ENCODE measurements at regions not wholly inside any gene's neighbourhood (a gene's known extent, or its start where the extent isn't known, plus 50 kb on each side); places are given as distances from the start of the nearest gene placed in this dataset.

- H3K9me3 Mint-ChIP-seq: peaks cover 29% of the 10 kb centered on the region
- DNase-seq: no peak
- TF ChIP-seq, protein P1, sequence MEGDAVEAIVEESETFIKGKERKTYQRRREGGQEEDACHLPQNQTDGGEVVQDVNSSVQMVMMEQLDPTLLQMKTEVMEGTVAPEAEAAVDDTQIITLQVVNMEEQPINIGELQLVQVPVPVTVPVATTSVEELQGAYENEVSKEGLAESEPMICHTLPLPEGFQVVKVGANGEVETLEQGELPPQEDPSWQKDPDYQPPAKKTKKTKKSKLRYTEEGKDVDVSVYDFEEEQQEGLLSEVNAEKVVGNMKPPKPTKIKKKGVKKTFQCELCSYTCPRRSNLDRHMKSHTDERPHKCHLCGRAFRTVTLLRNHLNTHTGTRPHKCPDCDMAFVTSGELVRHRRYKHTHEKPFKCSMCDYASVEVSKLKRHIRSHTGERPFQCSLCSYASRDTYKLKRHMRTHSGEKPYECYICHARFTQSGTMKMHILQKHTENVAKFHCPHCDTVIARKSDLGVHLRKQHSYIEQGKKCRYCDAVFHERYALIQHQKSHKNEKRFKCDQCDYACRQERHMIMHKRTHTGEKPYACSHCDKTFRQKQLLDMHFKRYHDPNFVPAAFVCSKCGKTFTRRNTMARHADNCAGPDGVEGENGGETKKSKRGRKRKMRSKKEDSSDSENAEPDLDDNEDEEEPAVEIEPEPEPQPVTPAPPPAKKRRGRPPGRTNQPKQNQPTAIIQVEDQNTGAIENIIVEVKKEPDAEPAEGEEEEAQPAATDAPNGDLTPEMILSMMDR (IDR thresholded peaks at IDR 0.05): no peak
- peaks cover 7% of the 10 kb centered on the region for H3K36me3 Mint-ChIP-seq (ENCODE audit: low read depth)
- peak overlapping the region; percentile 73 for H3K4me3 Mint-ChIP-seq
- H3K4me1 Mint-ChIP-seq: peaks cover 38% of the 10 kb centered on the region
- peaks cover 88% of the 10 kb centered on the region for H3K27me3 Mint-ChIP-seq (ENCODE audit: low read depth, poor library complexity)
- H3K27ac Mint-ChIP-seq: no peak overlapping the region
These were observed 143.2 kb upstream of the PDE10A start for GRCh38 chr6:165806126-165806810.

DNA sequence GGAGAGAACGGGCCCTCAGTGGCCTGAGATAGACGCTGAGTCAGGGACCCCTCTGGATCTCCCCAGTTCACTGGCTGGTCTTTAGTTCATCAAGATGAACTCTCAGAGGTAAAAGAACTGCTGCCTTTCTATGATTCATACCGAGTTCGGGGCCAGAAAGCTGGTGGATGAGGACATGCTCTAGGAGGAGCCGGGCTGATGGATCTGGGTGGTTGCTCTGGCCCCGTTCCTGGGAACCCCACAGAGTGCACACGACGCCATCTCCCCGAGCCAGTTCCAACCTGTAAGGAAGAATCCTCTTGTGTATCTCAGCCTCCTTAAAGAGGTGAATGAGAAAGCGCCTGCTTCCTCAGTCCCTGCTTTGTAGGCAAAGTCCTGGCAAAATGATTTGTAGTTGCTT lies 142.6 kb upstream of the PDE10A start:
- H3K27ac Mint-ChIP-seq: no peak overlapping the region
- H3K4me3 Mint-ChIP-seq: peak overlapping the region; percentile 73
- no peak for DNase-seq
- peaks cover 90% of the 10 kb centered on the region for H3K27me3 Mint-ChIP-seq (ENCODE audit: low read depth, poor library complexity)
- H3K9me3 Mint-ChIP-seq: peaks cover 24% of the 10 kb centered on the region
- peaks cover 37% of the 10 kb centered on the region for H3K4me1 Mint-ChIP-seq
- TF ChIP-seq, protein P1 (IDR thresholded peaks at IDR 0.05): no peak
- peaks cover 6% of the 10 kb centered on the region for H3K36me3 Mint-ChIP-seq (ENCODE audit: low read depth)

DNA sequence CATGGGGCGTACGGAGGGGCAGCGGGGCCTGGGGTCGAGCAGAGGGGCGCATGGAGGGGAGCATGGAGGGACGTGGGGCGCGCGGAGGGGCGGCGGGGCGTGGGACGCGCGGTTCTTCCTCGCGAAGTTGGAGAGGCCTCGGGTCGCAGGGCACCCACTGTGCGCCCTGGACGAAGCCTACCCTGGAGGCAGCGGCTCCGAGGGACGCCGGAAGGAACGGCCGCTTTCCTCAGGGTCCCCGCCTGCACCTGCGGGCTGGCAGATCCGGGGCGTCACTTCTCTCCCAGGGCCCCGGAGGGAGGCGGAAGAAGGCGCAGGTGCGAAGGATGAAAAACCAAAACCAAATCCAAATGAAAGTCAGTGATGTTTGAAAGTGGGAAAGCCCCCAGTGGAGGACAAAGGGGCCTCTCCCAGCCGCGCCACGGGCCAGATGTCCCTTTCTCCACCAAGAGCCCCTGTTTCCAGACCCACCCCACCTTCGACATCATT lies 142.1 kb upstream of the PDE10A start:
- H3K4me3 Mint-ChIP-seq: peak overlapping the region; percentile 78
- H3K36me3 Mint-ChIP-seq (ENCODE audit: low read depth): peaks cover under 1% of the 10 kb centered on the region
- H3K4me1 Mint-ChIP-seq: peaks cover 42% of the 10 kb centered on the region
- H3K9me3 Mint-ChIP-seq: peaks cover 19% of the 10 kb centered on the region
- DNase-seq: no peak
- H3K27ac Mint-ChIP-seq: no peak overlapping the region
- peaks cover 87% of the 10 kb centered on the region for H3K27me3 Mint-ChIP-seq (ENCODE audit: low read depth, poor library complexity)
- TF ChIP-seq, protein P1 (IDR thresholded peaks at IDR 0.05): no peak

DNA sequence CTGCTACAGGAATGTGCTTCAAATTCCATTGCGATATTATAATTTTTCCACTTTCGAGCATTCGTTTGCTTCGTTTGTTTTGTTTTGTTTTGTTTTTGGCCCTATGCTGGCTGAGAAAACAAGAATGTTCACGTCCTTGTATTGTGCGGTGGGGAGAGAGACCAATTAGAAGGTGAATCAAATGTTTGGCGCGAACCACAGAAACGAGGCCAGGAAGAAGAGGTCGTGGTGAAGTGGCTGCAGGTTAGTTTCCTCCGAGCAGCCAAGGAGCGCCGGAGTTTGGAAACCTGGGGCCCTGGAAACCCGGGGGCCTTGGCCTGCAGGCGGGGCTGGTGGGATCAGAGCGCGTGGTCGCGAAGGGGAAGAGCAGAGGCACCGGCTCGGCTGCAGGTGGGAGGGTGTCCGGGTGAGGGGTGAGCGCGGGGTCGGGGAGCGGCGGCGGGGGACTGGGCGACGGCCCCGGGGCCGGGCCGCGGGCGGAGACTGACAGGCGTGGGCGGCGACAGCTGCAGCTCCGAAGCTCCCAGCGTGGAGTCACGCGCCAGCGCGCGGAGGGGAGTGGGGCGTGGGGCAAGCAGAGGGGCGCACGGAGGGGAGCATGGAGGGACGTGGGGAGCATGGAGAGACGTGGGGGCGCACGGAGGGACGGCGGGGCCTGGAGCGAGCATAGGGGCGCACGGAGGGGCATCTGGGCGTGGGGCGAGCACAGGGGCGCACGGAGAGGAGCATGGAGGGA lies 141.5 kb upstream of the PDE10A start:
- TF ChIP-seq, protein P1 (IDR thresholded peaks at IDR 0.05): no peak
- no peaks in the 10 kb centered on the region for H3K36me3 Mint-ChIP-seq (ENCODE audit: low read depth)
- H3K27ac Mint-ChIP-seq: no peak overlapping the region
- peak; percentile 67 for DNase-seq
- peak overlapping the region; percentile 78 for H3K4me3 Mint-ChIP-seq
- H3K27me3 Mint-ChIP-seq (ENCODE audit: low read depth, poor library complexity): peaks cover 83% of the 10 kb centered on the region
- peaks cover 48% of the 10 kb centered on the region for H3K4me1 Mint-ChIP-seq
- peaks cover 13% of the 10 kb centered on the region for H3K9me3 Mint-ChIP-seq

- no peaks in the 10 kb centered on the region for H3K36me3 Mint-ChIP-seq (ENCODE audit: low read depth)
- H3K4me3 Mint-ChIP-seq: peak overlapping the region; percentile 19
- DNase-seq: peak; percentile 40
- peaks cover 4% of the 10 kb centered on the region for H3K9me3 Mint-ChIP-seq
- TF ChIP-seq, protein P1 (IDR thresholded peaks at IDR 0.05): no peak
- peaks cover 32% of the 10 kb centered on the region for H3K4me1 Mint-ChIP-seq
- no peak overlapping the region for H3K27ac Mint-ChIP-seq
- peaks cover 45% of the 10 kb centered on the region for H3K27me3 Mint-ChIP-seq (ENCODE audit: low read depth, poor library complexity)
These were observed 137.3 kb upstream of the PDE10A start for GRCh38 chr6:165800337-165800736.
